ENCODE measurements at regions not wholly inside any gene's neighbourhood (a gene's known extent, or its start where the extent isn't known, plus 50 kb on each side); places are given as distances from the start of the nearest gene placed in this dataset.

DNA sequence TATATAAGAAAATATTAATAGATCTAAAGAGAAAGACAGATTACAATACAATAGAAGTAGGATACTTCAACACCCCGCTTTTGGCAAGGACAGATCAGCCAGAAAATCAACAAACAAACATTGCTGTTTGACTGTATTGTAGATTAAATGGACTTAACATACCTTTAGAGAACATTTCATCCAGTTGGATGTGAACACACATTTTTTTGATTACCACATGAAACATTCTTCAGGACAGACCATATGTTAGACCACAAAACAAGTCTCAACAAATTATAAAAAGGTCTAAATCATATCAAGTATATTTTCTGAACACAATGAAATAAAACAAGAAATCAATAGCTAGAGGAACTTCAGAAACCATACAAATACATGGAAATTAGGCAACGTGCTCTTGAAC, 148.2 kb downstream of the TRMT11 start:
- TF ChIP-seq EZH2 (IDR thresholded peaks at IDR 0.05; ENCODE audit: low read length, missing control alignments), result no peak
- TF ChIP-seq, protein P1, sequence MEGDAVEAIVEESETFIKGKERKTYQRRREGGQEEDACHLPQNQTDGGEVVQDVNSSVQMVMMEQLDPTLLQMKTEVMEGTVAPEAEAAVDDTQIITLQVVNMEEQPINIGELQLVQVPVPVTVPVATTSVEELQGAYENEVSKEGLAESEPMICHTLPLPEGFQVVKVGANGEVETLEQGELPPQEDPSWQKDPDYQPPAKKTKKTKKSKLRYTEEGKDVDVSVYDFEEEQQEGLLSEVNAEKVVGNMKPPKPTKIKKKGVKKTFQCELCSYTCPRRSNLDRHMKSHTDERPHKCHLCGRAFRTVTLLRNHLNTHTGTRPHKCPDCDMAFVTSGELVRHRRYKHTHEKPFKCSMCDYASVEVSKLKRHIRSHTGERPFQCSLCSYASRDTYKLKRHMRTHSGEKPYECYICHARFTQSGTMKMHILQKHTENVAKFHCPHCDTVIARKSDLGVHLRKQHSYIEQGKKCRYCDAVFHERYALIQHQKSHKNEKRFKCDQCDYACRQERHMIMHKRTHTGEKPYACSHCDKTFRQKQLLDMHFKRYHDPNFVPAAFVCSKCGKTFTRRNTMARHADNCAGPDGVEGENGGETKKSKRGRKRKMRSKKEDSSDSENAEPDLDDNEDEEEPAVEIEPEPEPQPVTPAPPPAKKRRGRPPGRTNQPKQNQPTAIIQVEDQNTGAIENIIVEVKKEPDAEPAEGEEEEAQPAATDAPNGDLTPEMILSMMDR (conservative IDR thresholded peaks at IDR 0.05 in 1 of 2, IDR thresholded peaks at IDR 0.05 in 1 of 2; ENCODE audit: low read depth in 1 of 2, low read length in 2 of 2), result no peak

All from fibroblast of lung (primary cell).